ENCODE measurements at regions not wholly inside any gene's neighbourhood (a gene's known extent, or its start where the extent isn't known, plus 50 kb on each side); places are given as distances from the start of the nearest gene placed in this dataset.

GRCh38 chr6:142592876-142593275 lies 291.1 kb downstream of the ADGRG6 start:
- H3K4me1 ChIP-seq (ENCODE audit: control insufficient read depth in 2 of 2, insufficient read depth in 2 of 2, low read length in 2 of 2), result no peaks in the 10 kb centered on the region
- TF ChIP-seq CTCF (IDR thresholded peaks at IDR 0.05) (no peak), EZH2 (IDR thresholded peaks at IDR 0.05; ENCODE audit: borderline replicate concordance, insufficient read depth, low read depth, low read length, poor library complexity, severe bottlenecking) (no peak)
- DNase-seq (no peak), ATAC-seq (ENCODE audit: low read depth) (no peak)
- H3K4me1 Mint-ChIP-seq, result no peaks in the 10 kb centered on the region
- intact Hi-C loops (cut with micrococcal nuclease), result no loop called here
- H3K4me2 ChIP-seq (replicated peaks; ENCODE audit: low read depth, low read length, poor library complexity, severe bottlenecking), result no peak overlapping the region
- no peaks in the 10 kb centered on the region for H3K36me3 ChIP-seq (replicated peaks in 1 of 2; ENCODE audit: control extremely low read depth in 1 of 2, control insufficient read depth in 1 of 2, extremely low read depth in 1 of 2, insufficient read depth in 2 of 2, low read length in 1 of 2)
- H3K79me2 ChIP-seq (ENCODE audit: control insufficient read depth, insufficient read depth, low read length), result no peaks in the 10 kb centered on the region
- no peak overlapping the region for H3K4me3 Mint-ChIP-seq
- H3K27me3 ChIP-seq (replicated peaks in 1 of 4; ENCODE audit: control extremely low read depth in 1 of 4, control insufficient read depth in 3 of 4, insufficient read depth in 4 of 4, low read length in 3 of 4), result peaks cover 0 to 3% (median 0%) of the 10 kb centered on the region in 4 experiments
- no peaks in the 10 kb centered on the region for H4K20me1 ChIP-seq (ENCODE audit: control insufficient read depth, insufficient read depth, low read length, poor library complexity, severe bottlenecking)
- no peak overlapping the region for H3K4me3 ChIP-seq (ENCODE audit: control extremely low read depth in 1 of 5, extremely low read depth in 1 of 5, insufficient read depth in 1 of 5, low read depth in 2 of 5, low read length in 4 of 5)
- H3K27me3 Mint-ChIP-seq, result peaks cover 9% of the 10 kb centered on the region
- no peak overlapping the region for H3K27ac Mint-ChIP-seq
- no peak overlapping the region for H3K9ac ChIP-seq (ENCODE audit: low read length)
- WGBS (ENCODE audit: insufficient coverage), result 93% methylated on average over 2 of the region's 2 CpGs
- ChIA-PET CTCF (no interaction called here), POLR2A (no interaction called here)
- peaks cover 0 to 2% (median 1%) of the 10 kb centered on the region in 3 donors for H3K9me3 ChIP-seq (ENCODE audit: control extremely low read depth in 1 of 3, control insufficient read depth in 2 of 3, insufficient read depth in 1 of 3, low read length in 2 of 3)
- H2AFZ ChIP-seq (ENCODE audit: insufficient read depth, low read depth, low read length, poor library complexity, severe bottlenecking), result no peak overlapping the region
- no peak overlapping the region for H3K27ac ChIP-seq (ENCODE audit: low read length in 2 of 2)
- peaks cover 2% of the 10 kb centered on the region for H3K9me3 Mint-ChIP-seq (ENCODE audit: insufficient read depth)

- Histone ChIP-seq H3K27me3 (replicated peaks in 1 of 4; ENCODE audit: control extremely low read depth in 1 of 4, control insufficient read depth in 3 of 4, insufficient read depth in 4 of 4, low read length in 3 of 4) (peaks cover 0 to 3% (median 0%) of the 10 kb centered on the region in 4 experiments), H3K4me2 (replicated peaks; ENCODE audit: low read depth, low read length, poor library complexity, severe bottlenecking) (no peak overlapping the region), H2AFZ (ENCODE audit: insufficient read depth, low read depth, low read length, poor library complexity, severe bottlenecking) (no peak overlapping the region), H3K79me2 (ENCODE audit: control insufficient read depth, insufficient read depth, low read length) (no peaks in the 10 kb centered on the region), H4K20me1 (ENCODE audit: control insufficient read depth, insufficient read depth, low read length, poor library complexity, severe bottlenecking) (no peaks in the 10 kb centered on the region), H3K27ac (ENCODE audit: low read length in 2 of 2) (no peak overlapping the region), H3K9ac (ENCODE audit: low read length) (no peak overlapping the region), H3K36me3 (replicated peaks in 1 of 2; ENCODE audit: control extremely low read depth in 1 of 2, control insufficient read depth in 1 of 2, extremely low read depth in 1 of 2, insufficient read depth in 2 of 2, low read length in 1 of 2) (no peaks in the 10 kb centered on the region), H3K4me1 (ENCODE audit: control insufficient read depth in 2 of 2, insufficient read depth in 2 of 2, low read length in 2 of 2) (no peaks in the 10 kb centered on the region), H3K4me3 (ENCODE audit: control extremely low read depth in 1 of 5, extremely low read depth in 1 of 5, insufficient read depth in 1 of 5, low read depth in 2 of 5, low read length in 4 of 5) (no peak overlapping the region), H3K9me3 (ENCODE audit: control extremely low read depth in 1 of 3, control insufficient read depth in 2 of 3, insufficient read depth in 1 of 3, low read length in 2 of 3) (no peaks in the 10 kb centered on the region)
- ChIA-PET POLR2A (no interaction called here), CTCF (no interaction called here)
- TF ChIP-seq CTCF (IDR thresholded peaks at IDR 0.05) (no peak), EZH2 (IDR thresholded peaks at IDR 0.05; ENCODE audit: borderline replicate concordance, insufficient read depth, low read depth, low read length, poor library complexity, severe bottlenecking) (no peak)
- 100% methylated on average over 1 of the region's 5 CpGs for WGBS (ENCODE audit: insufficient coverage)
- intact Hi-C loops (cut with micrococcal nuclease), result no loop called here
- H3K27me3 Mint-ChIP-seq, result peaks cover 20% of the 10 kb centered on the region
- DNase-seq (no peak), ATAC-seq (ENCODE audit: low read depth) (no peak)
- no peaks in the 10 kb centered on the region for H3K9me3 Mint-ChIP-seq (ENCODE audit: insufficient read depth)
- H3K4me3 Mint-ChIP-seq, result no peak overlapping the region
- H3K4me1 Mint-ChIP-seq, result no peaks in the 10 kb centered on the region
- H3K27ac Mint-ChIP-seq, result no peak overlapping the region
Measured at GRCh38 chr6:142597836-142598235, 296.0 kb downstream of the ADGRG6 start.
